ENCODE measurements at regions not wholly inside any gene's neighbourhood (a gene's known extent, or its start where the extent isn't known, plus 50 kb on each side); places are given as distances from the start of the nearest gene placed in this dataset.

- TF ChIP-seq, protein P1, sequence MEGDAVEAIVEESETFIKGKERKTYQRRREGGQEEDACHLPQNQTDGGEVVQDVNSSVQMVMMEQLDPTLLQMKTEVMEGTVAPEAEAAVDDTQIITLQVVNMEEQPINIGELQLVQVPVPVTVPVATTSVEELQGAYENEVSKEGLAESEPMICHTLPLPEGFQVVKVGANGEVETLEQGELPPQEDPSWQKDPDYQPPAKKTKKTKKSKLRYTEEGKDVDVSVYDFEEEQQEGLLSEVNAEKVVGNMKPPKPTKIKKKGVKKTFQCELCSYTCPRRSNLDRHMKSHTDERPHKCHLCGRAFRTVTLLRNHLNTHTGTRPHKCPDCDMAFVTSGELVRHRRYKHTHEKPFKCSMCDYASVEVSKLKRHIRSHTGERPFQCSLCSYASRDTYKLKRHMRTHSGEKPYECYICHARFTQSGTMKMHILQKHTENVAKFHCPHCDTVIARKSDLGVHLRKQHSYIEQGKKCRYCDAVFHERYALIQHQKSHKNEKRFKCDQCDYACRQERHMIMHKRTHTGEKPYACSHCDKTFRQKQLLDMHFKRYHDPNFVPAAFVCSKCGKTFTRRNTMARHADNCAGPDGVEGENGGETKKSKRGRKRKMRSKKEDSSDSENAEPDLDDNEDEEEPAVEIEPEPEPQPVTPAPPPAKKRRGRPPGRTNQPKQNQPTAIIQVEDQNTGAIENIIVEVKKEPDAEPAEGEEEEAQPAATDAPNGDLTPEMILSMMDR (IDR thresholded peaks at IDR 0.05; ENCODE audit: borderline replicate concordance, extremely low read depth, low read length, poor library complexity, severe bottlenecking), result no peak
- no peak for TF ChIP-seq EZH2 (IDR thresholded peaks at IDR 0.05; ENCODE audit: borderline replicate concordance, low read depth, low read length, severe bottlenecking)
Observed at GRCh38 chrY:17330733-17331132, 549.3 kb downstream of the CDY2B start.

Measured in DND-41 (cell line).